K562 (cell line): ENCODE measurements at regions not wholly inside any gene's neighbourhood (a gene's known extent, or its start where the extent isn't known, plus 50 kb on each side); places are given as distances from the start of the nearest gene placed in this dataset.

ENCODE experiments used
- ATAC-seq: fragments of 200-7000 bp; cut with Tn5 transposase; 3 replicates; pipeline ENCODE4 v1.9.1; 2020; ENCODE audit warnings: moderate library complexity
- BruUV-seq: library from RNA; stranded (reverse); fragments of 400-500 nt; replicated peaks from 2 replicates; lab custom pipeline; 2021; lab: Mats Ljungman, UMichigan
- CTCF ChIA-PET: fragments of 300-600 bp; formaldehyde crosslinking; extraction: SDS; loops from one replicate; lab custom pipeline; 2021; ENCODE audit warnings: low intra/inter-chr PET ratio; lab: Yijun Ruan, JAX
- POLR2A ChIA-PET: fragments of 300-600, 350-650 bp; sonication (Branson Sonifier 250); formaldehyde crosslinking; extraction: SDS; loops from one replicate; lab custom pipeline; 2021; ENCODE audit warnings: antibody characterized with exemption, inconsistent platforms; lab: Yijun Ruan, JAX
- DNase-seq, 4 experiments: peaks; one replicate each; pipeline versions ENCODE4 v3.0.0 to v3.0.0-alpha.2; 2011 to 2018; ENCODE audit warnings: low spot score in 3 of 4, mixed read lengths in 3 of 4; ENCODE audit errors: extremely low read depth in 1 of 4
- FAIRE-seq: peaks from 2 replicates; lab custom pipeline; 2011; peaks lifted over from hg19 to GRCh38; lab: Jason Lieb, UNC
- H2AFZ ChIP-seq: 2 replicates; pipeline ENCODE4 v1.6.0; 2011; ENCODE audit warnings: low read depth, low read length, control low read depth, inconsistent platforms
- H3K27ac ChIP-seq: fragments of 200-600 bp; 3 replicates; pipeline ENCODE4 v1.8.0; 2011; ENCODE audit warnings: low read depth, mild to moderate bottlenecking, control low read depth, inconsistent platforms, low read length, moderate library complexity, mixed read lengths; ENCODE audit errors: extremely low read depth
- H3K27me3 ChIP-seq, 2 experiments: fragments of 300-600 bp in 1 of 2; 2 replicates in 1 of 2; 3 replicates in 1 of 2; pipeline versions ENCODE4 v1.6.0 to v1.8.0; 2011; ENCODE audit warnings: inconsistent platforms in 2 of 2, low read length in 2 of 2, mild to moderate bottlenecking in 1 of 2, mixed read lengths in 1 of 2, moderate library complexity in 1 of 2; ENCODE audit not compliant: control insufficient read depth in 2 of 2, insufficient read depth in 2 of 2
- H3K36me3 ChIP-seq: fragments of 300-600 bp; 3 replicates; pipeline ENCODE4 v1.8.0; 2011; ENCODE audit warnings: mild to moderate bottlenecking, low read length, inconsistent platforms; ENCODE audit not compliant: control insufficient read depth, insufficient read depth
- H3K4me1 ChIP-seq, 2 experiments: fragments of 200-600 bp in 1 of 2; replicated peaks in 1 of 2; 2 replicates in 1 of 2; 3 replicates in 1 of 2; pipeline versions ENCODE4 v1.5.1 to v1.8.0; 2011; ENCODE audit warnings: inconsistent platforms in 2 of 2, low read length in 2 of 2, mild to moderate bottlenecking in 1 of 2, mixed read lengths in 1 of 2, moderate library complexity in 1 of 2; ENCODE audit not compliant: control insufficient read depth in 2 of 2, insufficient read depth in 2 of 2
- H3K4me2 ChIP-seq: 2 replicates; pipeline ENCODE4 v1.6.1; 2011; ENCODE audit warnings: low read length, control low read depth, inconsistent platforms, mixed read lengths; ENCODE audit not compliant: insufficient read depth
- H3K4me3 ChIP-seq: fragments of 200-600 bp; sonication (generic), shearing (Covaris generic); 2 replicates; pipeline ENCODE4 v1.5.1; 2016; ENCODE audit warnings: control low read depth, inconsistent platforms
- H3K79me2 ChIP-seq: fragments of 200-600 bp; 3 replicates; pipeline ENCODE4 v1.8.0; 2011; ENCODE audit warnings: low read length, inconsistent platforms; ENCODE audit not compliant: control insufficient read depth, insufficient read depth
- H3K9ac ChIP-seq, 2 experiments: 2 replicates each; pipeline versions ENCODE4 v1.6.0 to v1.6.1; 2011; ENCODE audit warnings: low read depth in 2 of 2, low read length in 2 of 2, control low read depth in 1 of 2, inconsistent platforms in 1 of 2, mild to moderate bottlenecking in 1 of 2, mixed read lengths in 1 of 2; ENCODE audit not compliant: insufficient read depth in 1 of 2
- H3K9me1 ChIP-seq: one replicate; pipeline ENCODE4 v1.6.0; 2011; ENCODE audit warnings: inconsistent platforms, mild to moderate bottlenecking, low read length, moderate library complexity; ENCODE audit not compliant: control insufficient read depth, insufficient read depth
- H3K9me3 ChIP-seq: replicated peaks from 2 replicates; pipeline ENCODE4 v1.5.1; 2011; ENCODE audit warnings: low read depth, low read length, inconsistent platforms; ENCODE audit not compliant: control insufficient read depth, insufficient read depth
- H4K20me1 ChIP-seq: replicated peaks from 2 replicates; pipeline ENCODE4 v1.6.1; 2011; ENCODE audit warnings: low read length, inconsistent platforms, mixed read lengths; ENCODE audit not compliant: control insufficient read depth, insufficient read depth
- CXXC5 ChIP-seq: fragments of 250-450 bp; sonication (Bioruptor Pico); IDR thresholded peaks from 2 replicates; pipeline ENCODE4 v1.8.0; 2022; ENCODE audit warnings: inconsistent platforms, mild to moderate bottlenecking, moderate library complexity
- KAT2B ChIP-seq: IDR thresholded peaks from one replicate; pipeline ENCODE4 v1.6.1; 2012; ENCODE audit warnings: low read depth, mild to moderate bottlenecking, control low read depth, inconsistent platforms, low read length, moderate library complexity
- NR2C1 ChIP-seq, 2 experiments: fragments of 450-650 bp; IDR thresholded peaks; 2 replicates each; pipeline ENCODE4 v1.6.1; 2017; ENCODE audit warnings: mild to moderate bottlenecking in 2 of 2, antibody characterized with exemption in 1 of 2, inconsistent platforms in 1 of 2, missing compliant biosample characterization in 1 of 2, missing genetic modification characterization in 1 of 2
- RBM14 ChIP-seq: fragments of 200-400 bp; formaldehyde crosslinking; IDR thresholded peaks from 2 replicates; pipeline ENCODE4 v1.6.1; 2018; ENCODE audit warnings: low read depth, mild to moderate bottlenecking, low read length, moderate library complexity, borderline replicate concordance; ENCODE audit not compliant: insufficient read depth
- RBM34 ChIP-seq: fragments of 200-400 bp; formaldehyde crosslinking; IDR thresholded peaks from 2 replicates; pipeline ENCODE4 v1.6.1; 2018; ENCODE audit warnings: low read length, borderline replicate concordance; ENCODE audit not compliant: insufficient read depth
- TOE1 ChIP-seq, 2 experiments: fragments of 450-650 bp in 1 of 2; sonication (generic) in 1 of 2; formaldehyde crosslinking in 1 of 2; IDR thresholded peaks; 2 replicates each; pipeline versions ENCODE4 v1.7.1 to v1.8.0; 2016 to 2022; ENCODE audit warnings: borderline replicate concordance in 2 of 2, mild to moderate bottlenecking in 2 of 2, antibody characterized with exemption in 1 of 2, inconsistent platforms in 1 of 2, low read depth in 1 of 2, missing genetic modification reagents in 1 of 2, moderate library complexity in 1 of 2
- XRCC4 ChIP-seq: IDR thresholded peaks from one replicate; pipeline ENCODE4 v1.6.1; 2011; ENCODE audit not compliant: insufficient read depth, insufficient read length; ENCODE audit errors: extremely low read depth
- ZBTB1 ChIP-seq: sonication (generic); formaldehyde crosslinking; IDR thresholded peaks from 2 replicates; pipeline ENCODE4 v1.8.1; 2023; ENCODE audit warnings: missing genetic modification reagents, low read depth, mild to moderate bottlenecking, borderline replicate concordance
- ZC3H4 ChIP-seq: sonication (generic); formaldehyde crosslinking; IDR thresholded peaks from 2 replicates; pipeline ENCODE4 v1.9.0; 2021; ENCODE audit warnings: missing genetic modification reagents, borderline replicate concordance
- ZNF121 ChIP-seq: sonication (generic); formaldehyde crosslinking; conservative IDR thresholded peaks from 2 replicates; pipeline ENCODE4 v1.8.0; 2022; ENCODE audit warnings: missing genetic modification reagents
- ZNF347 ChIP-seq: fragments of 450-650 bp; formaldehyde crosslinking; IDR thresholded peaks from 2 replicates; pipeline ENCODE4 v1.4.0; 2020; ENCODE audit warnings: low read depth, mild to moderate bottlenecking, moderate library complexity
- WGBS: fragments of 100-300 bp; shearing (Covaris generic); methylation state at CpG from one replicate; pipeline ENCODE4 v1.1.6; 2016; ENCODE audit warnings: low coverage, mixed read lengths; ENCODE audit not compliant: insufficient coverage; ENCODE audit errors: missing lambda C conversion rate; 5-methylcytosine and 5-hydroxymethylcytosine counted together
- in situ Hi-C: fragments of 300-500 bp; cut with MboI; formaldehyde crosslinking; loops from 4 replicates; pipeline ENCODE4 v1.15.0; 2018; ENCODE audit warnings: inconsistent platforms, mixed read lengths
- intact Hi-C: fragments of 100-400 bp; cut with micrococcal nuclease; formaldehyde crosslinking; loops from 2 replicates; pipeline ENCODE4 v1.14.2; 2022
- TF ChIP-seq, protein P1 (sequence below): fragments of 450-650 bp; IDR thresholded peaks from 2 replicates; pipeline ENCODE4 v1.6.1; 2016; ENCODE audit warnings: mild to moderate bottlenecking
- TF ChIP-seq, protein P2 (sequence below): conservative IDR thresholded peaks from 2 replicates; pipeline ENCODE4 v1.6.1; 2011; ENCODE audit warnings: low read depth, mild to moderate bottlenecking, low read length; ENCODE audit not compliant: control insufficient read depth
- TF ChIP-seq, protein P3 (sequence below): fragments of 250-450 bp; sonication (Bioruptor Pico); IDR thresholded peaks from 2 replicates; pipeline ENCODE4 v1.8.0; 2021; ENCODE audit warnings: borderline replicate concordance, mild to moderate bottlenecking, moderate library complexity; ENCODE audit not compliant: poor library complexity, severe bottlenecking
- TF ChIP-seq, protein P4 (sequence below): sonication (generic); IDR thresholded peaks from 2 replicates; pipeline ENCODE4 v1.6.1; 2016

DNA sequence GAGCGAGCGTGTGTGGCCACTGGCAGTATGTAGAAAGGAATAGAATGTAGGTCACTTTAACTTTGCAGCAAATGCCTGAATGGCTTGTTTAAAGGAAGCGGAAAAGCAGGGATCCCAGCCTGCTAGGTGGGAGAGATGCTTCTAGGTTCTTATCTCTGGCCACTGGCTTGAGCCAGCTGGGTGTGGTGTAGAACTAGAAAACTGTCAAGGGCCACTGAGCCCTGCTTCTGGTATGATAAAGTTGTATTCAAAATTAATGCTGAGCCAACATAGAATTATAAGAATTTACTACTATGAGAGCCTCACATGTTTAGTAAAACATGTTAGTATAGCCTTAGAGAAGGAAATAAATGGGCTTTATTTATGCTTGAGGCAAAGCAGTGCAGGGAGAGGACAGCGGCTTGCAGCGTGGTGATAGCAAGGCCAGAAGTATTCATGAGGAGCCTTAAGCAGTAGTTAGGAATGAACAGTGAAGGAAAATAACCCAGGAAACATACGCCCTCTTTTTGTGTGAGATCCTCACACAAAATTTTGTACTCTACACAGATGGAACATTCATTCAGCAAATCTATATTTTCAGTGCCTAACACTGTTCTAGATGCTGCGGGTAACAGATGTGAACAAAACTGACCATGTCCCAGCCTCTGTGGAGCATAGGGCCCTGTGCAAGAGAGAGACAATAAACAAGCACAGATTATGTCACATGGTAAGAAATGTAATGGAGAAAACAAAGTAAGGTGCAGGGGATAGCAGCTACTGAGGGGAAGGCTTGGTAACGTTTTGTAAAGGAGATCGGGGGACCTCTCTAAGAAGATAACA, 863.2 kb downstream of the DIAPH3 start:
- FAIRE-seq: peak; percentile 77
- H4K20me1 ChIP-seq: no peaks in the 10 kb centered on the region
- no peaks in the 10 kb centered on the region for H3K36me3 ChIP-seq
- peak; percentile 95 for ATAC-seq
- H2AFZ ChIP-seq: peak overlapping the region; percentile 78
- peak overlapping the region; percentile 50 for H3K4me2 ChIP-seq
- no peaks in the 10 kb centered on the region for H3K79me2 ChIP-seq
- H3K4me1 ChIP-seq: no peaks in the 10 kb centered on the region; a peak in 2 of 5 replicates
- H3K9ac ChIP-seq: no peak overlapping the region
- CTCF ChIA-PET: no interaction called here
- peak overlapping the region; percentile 17; the same call in 2 of the 3 replicates for H3K27ac ChIP-seq
- POLR2A ChIA-PET: no interaction called here
- no TSS peak for BruUV-seq
- H3K27me3 ChIP-seq: no peaks in the 10 kb centered on the region
- H3K9me3 ChIP-seq: no peaks in the 10 kb centered on the region
- 13% methylated on average over 7 of the region's 9 CpGs for WGBS
- no peaks in the 10 kb centered on the region for H3K9me1 ChIP-seq
- peak; percentile 9 to 62 (median 34) for DNase-seq
- intact Hi-C loops: no loop called here
- in situ Hi-C loops: no loop called here
- no peak overlapping the region; the same call in 1 of the 2 replicates for H3K4me3 ChIP-seq
- TF ChIP-seq, protein P1, sequence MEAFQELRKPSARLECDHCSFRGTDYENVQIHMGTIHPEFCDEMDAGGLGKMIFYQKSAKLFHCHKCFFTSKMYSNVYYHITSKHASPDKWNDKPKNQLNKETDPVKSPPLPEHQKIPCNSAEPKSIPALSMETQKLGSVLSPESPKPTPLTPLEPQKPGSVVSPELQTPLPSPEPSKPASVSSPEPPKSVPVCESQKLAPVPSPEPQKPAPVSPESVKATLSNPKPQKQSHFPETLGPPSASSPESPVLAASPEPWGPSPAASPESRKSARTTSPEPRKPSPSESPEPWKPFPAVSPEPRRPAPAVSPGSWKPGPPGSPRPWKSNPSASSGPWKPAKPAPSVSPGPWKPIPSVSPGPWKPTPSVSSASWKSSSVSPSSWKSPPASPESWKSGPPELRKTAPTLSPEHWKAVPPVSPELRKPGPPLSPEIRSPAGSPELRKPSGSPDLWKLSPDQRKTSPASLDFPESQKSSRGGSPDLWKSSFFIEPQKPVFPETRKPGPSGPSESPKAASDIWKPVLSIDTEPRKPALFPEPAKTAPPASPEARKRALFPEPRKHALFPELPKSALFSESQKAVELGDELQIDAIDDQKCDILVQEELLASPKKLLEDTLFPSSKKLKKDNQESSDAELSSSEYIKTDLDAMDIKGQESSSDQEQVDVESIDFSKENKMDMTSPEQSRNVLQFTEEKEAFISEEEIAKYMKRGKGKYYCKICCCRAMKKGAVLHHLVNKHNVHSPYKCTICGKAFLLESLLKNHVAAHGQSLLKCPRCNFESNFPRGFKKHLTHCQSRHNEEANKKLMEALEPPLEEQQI: no peak
- TF ChIP-seq KAT2B (no peak), TOE1 (IDR thresholded peaks at IDR 0.05; ENCODE audit: borderline replicate concordance) (no peak), TOE1 (CRISPR knock-in tag; IDR thresholded peaks at IDR 0.05; ENCODE audit: borderline replicate concordance, low read depth) (no peak), ZNF347 (CRISPR knock-in tag) (no peak), RBM34 (no peak), ZBTB1 (CRISPR knock-in tag) (no peak), ZC3H4 (CRISPR knock-in tag) (no peak), RBM14 (no peak), NR2C1 (IDR thresholded peaks at IDR 0.05) (no peak), NR2C1 (tag; IDR thresholded peaks at IDR 0.05) (no peak), XRCC4 (no peak), CXXC5 (no peak), ZNF121 (no peak)
- TF ChIP-seq, protein P2, sequence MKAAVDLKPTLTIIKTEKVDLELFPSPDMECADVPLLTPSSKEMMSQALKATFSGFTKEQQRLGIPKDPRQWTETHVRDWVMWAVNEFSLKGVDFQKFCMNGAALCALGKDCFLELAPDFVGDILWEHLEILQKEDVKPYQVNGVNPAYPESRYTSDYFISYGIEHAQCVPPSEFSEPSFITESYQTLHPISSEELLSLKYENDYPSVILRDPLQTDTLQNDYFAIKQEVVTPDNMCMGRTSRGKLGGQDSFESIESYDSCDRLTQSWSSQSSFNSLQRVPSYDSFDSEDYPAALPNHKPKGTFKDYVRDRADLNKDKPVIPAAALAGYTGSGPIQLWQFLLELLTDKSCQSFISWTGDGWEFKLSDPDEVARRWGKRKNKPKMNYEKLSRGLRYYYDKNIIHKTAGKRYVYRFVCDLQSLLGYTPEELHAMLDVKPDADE: no peak
- TF ChIP-seq, protein P3, sequence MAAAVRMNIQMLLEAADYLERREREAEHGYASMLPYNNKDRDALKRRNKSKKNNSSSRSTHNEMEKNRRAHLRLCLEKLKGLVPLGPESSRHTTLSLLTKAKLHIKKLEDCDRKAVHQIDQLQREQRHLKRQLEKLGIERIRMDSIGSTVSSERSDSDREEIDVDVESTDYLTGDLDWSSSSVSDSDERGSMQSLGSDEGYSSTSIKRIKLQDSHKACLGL (CRISPR knock-in tag): no peak
- TF ChIP-seq, protein P4, sequence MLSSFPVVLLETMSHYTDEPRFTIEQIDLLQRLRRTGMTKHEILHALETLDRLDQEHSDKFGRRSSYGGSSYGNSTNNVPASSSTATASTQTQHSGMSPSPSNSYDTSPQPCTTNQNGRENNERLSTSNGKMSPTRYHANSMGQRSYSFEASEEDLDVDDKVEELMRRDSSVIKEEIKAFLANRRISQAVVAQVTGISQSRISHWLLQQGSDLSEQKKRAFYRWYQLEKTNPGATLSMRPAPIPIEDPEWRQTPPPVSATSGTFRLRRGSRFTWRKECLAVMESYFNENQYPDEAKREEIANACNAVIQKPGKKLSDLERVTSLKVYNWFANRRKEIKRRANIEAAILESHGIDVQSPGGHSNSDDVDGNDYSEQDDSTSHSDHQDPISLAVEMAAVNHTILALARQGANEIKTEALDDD: no peak
